ENCODE measurements at regions not wholly inside any gene's neighbourhood (a gene's known extent, or its start where the extent isn't known, plus 50 kb on each side); places are given as distances from the start of the nearest gene placed in this dataset.

GRCh38 chr9:90983394-90983793, 181.8 kb downstream of the SYK start:
- ATAC-seq, result no peak
- no peaks in the 10 kb centered on the region for H3K36me3 Mint-ChIP-seq
- H3K4me1 Mint-ChIP-seq, result peaks cover 5 to 12% of the 10 kb centered on the region in 2 donors
- no peak overlapping the region for H3K4me3 Mint-ChIP-seq
- Histone ChIP-seq H3K27ac (ENCODE audit: low read length) (no peak overlapping the region), H3K4me1 (ENCODE audit: control insufficient read depth, insufficient read depth, low read length) (peaks cover 5% of the 10 kb centered on the region), H3K36me3 (ENCODE audit: control insufficient read depth, insufficient read depth, low read length) (no peaks in the 10 kb centered on the region), H3K9me3 (ENCODE audit: control insufficient read depth, insufficient read depth, low read length) (no peaks in the 10 kb centered on the region), H3K27me3 (ENCODE audit: control insufficient read depth, insufficient read depth, low read length) (no peaks in the 10 kb centered on the region), H3K4me3 (ENCODE audit: low read length) (no peak overlapping the region)
- 78% methylated on average over 3 of the region's 3 CpGs for WGBS (ENCODE audit: insufficient coverage)
- H3K27ac Mint-ChIP-seq, result no peak overlapping the region
- H3K9me3 Mint-ChIP-seq, result no peaks in the 10 kb centered on the region
- TF ChIP-seq, protein P1, sequence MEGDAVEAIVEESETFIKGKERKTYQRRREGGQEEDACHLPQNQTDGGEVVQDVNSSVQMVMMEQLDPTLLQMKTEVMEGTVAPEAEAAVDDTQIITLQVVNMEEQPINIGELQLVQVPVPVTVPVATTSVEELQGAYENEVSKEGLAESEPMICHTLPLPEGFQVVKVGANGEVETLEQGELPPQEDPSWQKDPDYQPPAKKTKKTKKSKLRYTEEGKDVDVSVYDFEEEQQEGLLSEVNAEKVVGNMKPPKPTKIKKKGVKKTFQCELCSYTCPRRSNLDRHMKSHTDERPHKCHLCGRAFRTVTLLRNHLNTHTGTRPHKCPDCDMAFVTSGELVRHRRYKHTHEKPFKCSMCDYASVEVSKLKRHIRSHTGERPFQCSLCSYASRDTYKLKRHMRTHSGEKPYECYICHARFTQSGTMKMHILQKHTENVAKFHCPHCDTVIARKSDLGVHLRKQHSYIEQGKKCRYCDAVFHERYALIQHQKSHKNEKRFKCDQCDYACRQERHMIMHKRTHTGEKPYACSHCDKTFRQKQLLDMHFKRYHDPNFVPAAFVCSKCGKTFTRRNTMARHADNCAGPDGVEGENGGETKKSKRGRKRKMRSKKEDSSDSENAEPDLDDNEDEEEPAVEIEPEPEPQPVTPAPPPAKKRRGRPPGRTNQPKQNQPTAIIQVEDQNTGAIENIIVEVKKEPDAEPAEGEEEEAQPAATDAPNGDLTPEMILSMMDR (IDR thresholded peaks at IDR 0.05), result no peak
- DNase-seq, result no peak
- intact Hi-C loops (cut with micrococcal nuclease), result no loop called here
- H3K27me3 Mint-ChIP-seq (ENCODE audit: low read depth in 2 of 2), result peaks cover 0 to 19% of the 10 kb centered on the region in 2 donors

- DNase-seq, result no peak
- H3K9me3 Mint-ChIP-seq, result no peaks in the 10 kb centered on the region
Observed at GRCh38 chr9:90985631-90986030, 184.0 kb downstream of the SYK start.

DNA sequence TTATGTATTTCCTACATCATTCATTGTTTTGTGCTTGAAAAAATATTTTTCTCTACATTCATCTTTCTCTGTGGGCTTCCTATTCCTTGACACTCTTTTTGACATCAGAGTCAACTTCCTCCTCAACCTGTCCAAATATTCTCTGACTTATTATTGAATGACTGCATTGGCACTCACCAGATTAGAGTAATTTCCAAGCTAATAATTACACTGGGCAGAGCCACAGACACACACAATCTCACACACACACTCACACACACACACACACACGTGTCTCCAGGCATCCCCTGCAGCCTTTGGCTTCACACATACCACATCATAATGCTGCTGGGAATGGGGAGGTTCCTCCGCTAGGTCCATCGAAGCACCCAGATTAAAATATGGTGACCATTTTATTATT, 184.5 kb downstream of the SYK start:
- no peaks in the 10 kb centered on the region for H3K9me3 Mint-ChIP-seq
- Histone ChIP-seq H3K4me3 (ENCODE audit: low read length) (no peak overlapping the region), H3K27ac (ENCODE audit: low read length) (no peak overlapping the region), H3K36me3 (ENCODE audit: control insufficient read depth, insufficient read depth, low read length) (no peaks in the 10 kb centered on the region), H3K27me3 (ENCODE audit: control insufficient read depth, insufficient read depth, low read length) (no peaks in the 10 kb centered on the region), H3K9me3 (ENCODE audit: control insufficient read depth, insufficient read depth, low read length) (no peaks in the 10 kb centered on the region), H3K4me1 (ENCODE audit: control insufficient read depth, insufficient read depth, low read length) (no peaks in the 10 kb centered on the region)
- ATAC-seq (no peak), DNase-seq (no peak)
- no peak overlapping the region for H3K4me3 Mint-ChIP-seq
- peaks cover 0 to 19% of the 10 kb centered on the region in 2 donors for H3K27me3 Mint-ChIP-seq (ENCODE audit: low read depth in 2 of 2)
- intact Hi-C loops (cut with micrococcal nuclease), result no loop called here
- TF ChIP-seq, protein P1 (IDR thresholded peaks at IDR 0.05), result no peak
- no peak overlapping the region for H3K27ac Mint-ChIP-seq
- no peaks in the 10 kb centered on the region for H3K36me3 Mint-ChIP-seq
- 83% methylated on average over 3 of the region's 3 CpGs for WGBS (ENCODE audit: insufficient coverage)
- H3K4me1 Mint-ChIP-seq, result no peaks in the 10 kb centered on the region

More at GRCh38 chr9:90985631-90986030, 184.0 kb downstream of the SYK start:
- no peaks in the 10 kb centered on the region for H3K4me1 Mint-ChIP-seq
- no peaks in the 10 kb centered on the region for H3K36me3 Mint-ChIP-seq
- Histone ChIP-seq H3K27ac (ENCODE audit: low read length) (no peak overlapping the region), H3K36me3 (ENCODE audit: control insufficient read depth, insufficient read depth, low read length) (no peaks in the 10 kb centered on the region), H3K4me1 (ENCODE audit: control insufficient read depth, insufficient read depth, low read length) (no peaks in the 10 kb centered on the region), H3K27me3 (ENCODE audit: control insufficient read depth, insufficient read depth, low read length) (no peaks in the 10 kb centered on the region), H3K9me3 (ENCODE audit: control insufficient read depth, insufficient read depth, low read length) (no peaks in the 10 kb centered on the region), H3K4me3 (ENCODE audit: low read length) (no peak overlapping the region)
- TF ChIP-seq, protein P1 (IDR thresholded peaks at IDR 0.05), result no peak
- H3K4me3 Mint-ChIP-seq, result no peak overlapping the region
- 95% methylated on average over 1 of the region's 3 CpGs for WGBS (ENCODE audit: insufficient coverage)
- H3K27ac Mint-ChIP-seq, result no peak overlapping the region
- no peak for ATAC-seq
- H3K27me3 Mint-ChIP-seq (ENCODE audit: low read depth in 2 of 2), result peaks cover 0 to 14% of the 10 kb centered on the region in 2 donors
- intact Hi-C loops (cut with micrococcal nuclease), result no loop called here

GRCh38 chr9:90987566-90987965, 185.9 kb downstream of the SYK start:
- intact Hi-C loops (cut with micrococcal nuclease), result no loop called here
- no peak for DNase-seq
- no peaks in the 10 kb centered on the region for H3K4me1 Mint-ChIP-seq
- Histone ChIP-seq H3K4me1 (ENCODE audit: control insufficient read depth, insufficient read depth, low read length) (no peaks in the 10 kb centered on the region), H3K36me3 (ENCODE audit: control insufficient read depth, insufficient read depth, low read length) (no peaks in the 10 kb centered on the region), H3K27ac (ENCODE audit: low read length) (no peak overlapping the region), H3K27me3 (ENCODE audit: control insufficient read depth, insufficient read depth, low read length) (no peaks in the 10 kb centered on the region), H3K9me3 (ENCODE audit: control insufficient read depth, insufficient read depth, low read length) (no peaks in the 10 kb centered on the region), H3K4me3 (ENCODE audit: low read length) (no peak overlapping the region)
- TF ChIP-seq, protein P1 (IDR thresholded peaks at IDR 0.05), result no peak
- no peaks in the 10 kb centered on the region for H3K36me3 Mint-ChIP-seq
- 83% methylated on average over 2 of the region's 2 CpGs for WGBS (ENCODE audit: insufficient coverage)
- ATAC-seq, result no peak
- peaks cover 2 to 23% of the 10 kb centered on the region in 2 donors for H3K27me3 Mint-ChIP-seq (ENCODE audit: low read depth in 2 of 2)
- no peaks in the 10 kb centered on the region for H3K9me3 Mint-ChIP-seq
- no peak overlapping the region for H3K4me3 Mint-ChIP-seq
- H3K27ac Mint-ChIP-seq, result no peak overlapping the region
